HL-60 (cell line): ENCODE measurements at regions not wholly inside any gene's neighbourhood (a gene's known extent, or its start where the extent isn't known, plus 50 kb on each side); places are given as distances from the start of the nearest gene placed in this dataset.

Source experiments
- DNase-seq, 2 experiments: peaks; one replicate each; pipeline ENCODE4 v3.0.0-alpha.2; 2010 to 2020; ENCODE audit warnings: low read depth in 1 of 2, low spot score in 1 of 2
- H3K27ac ChIP-seq: fragments of 250-450 bp; sonication (Bioruptor Pico); replicated peaks from 2 replicates; pipeline ENCODE4 v1.5.1; 2020; ENCODE audit warnings: mild to moderate bottlenecking, moderate library complexity
- H3K27me3 ChIP-seq: fragments of 250-450 bp; sonication (Bioruptor Pico); 2 replicates; pipeline ENCODE4 v1.5.1; 2021; ENCODE audit warnings: mild to moderate bottlenecking, moderate library complexity; ENCODE audit not compliant: insufficient read depth, poor library complexity, severe bottlenecking
- H3K4me3 ChIP-seq: replicated peaks from 2 replicates; pipeline ENCODE4 v1.5.1; 2011; ENCODE audit warnings: mild to moderate bottlenecking, control low read depth, low read length; ENCODE audit not compliant: insufficient read depth
- CTCF ChIP-seq: IDR thresholded peaks from one replicate; pipeline ENCODE4 v1.5.1; 2011; ENCODE audit warnings: low read length, control low read depth, inconsistent platforms; ENCODE audit not compliant: insufficient read depth
- GABPA ChIP-seq: IDR thresholded peaks from 2 replicates; pipeline ENCODE4 v1.6.1; 2012; ENCODE audit warnings: low read depth
- POLR2AphosphoS5 ChIP-seq: IDR thresholded peaks from 2 replicates; pipeline ENCODE4 v1.6.1; 2012; ENCODE audit warnings: low read depth
- SPI1 ChIP-seq: IDR thresholded peaks from 2 replicates; pipeline ENCODE4 v1.6.1; 2012; ENCODE audit warnings: low read depth, mild to moderate bottlenecking, borderline replicate concordance
- TF ChIP-seq, protein P1 (sequence below): IDR thresholded peaks from 2 replicates; pipeline ENCODE4 v1.6.1; 2012; ENCODE audit warnings: low read depth; ENCODE audit not compliant: insufficient replicate concordance

DNA sequence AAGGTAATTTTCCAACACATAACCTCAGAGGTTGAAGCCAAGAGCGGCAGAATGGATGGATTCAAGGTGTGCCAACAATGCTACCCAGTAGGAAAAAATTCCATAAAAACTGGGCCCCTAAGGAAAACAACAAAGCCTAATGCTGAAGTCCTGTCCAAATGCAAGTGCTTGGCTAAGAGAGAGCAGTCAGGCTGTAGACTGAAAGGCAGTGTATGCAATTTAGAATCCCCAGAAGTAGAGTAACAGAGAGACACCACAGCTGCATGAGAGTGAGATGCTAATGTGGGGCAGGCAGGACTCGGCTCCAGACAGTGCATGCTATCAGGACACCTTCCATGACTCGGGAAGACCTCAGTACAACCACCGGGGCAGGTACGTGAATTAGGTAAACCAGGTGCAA lies 124.5 kb downstream of the ZFAND4 start:
- TF ChIP-seq, protein P1, sequence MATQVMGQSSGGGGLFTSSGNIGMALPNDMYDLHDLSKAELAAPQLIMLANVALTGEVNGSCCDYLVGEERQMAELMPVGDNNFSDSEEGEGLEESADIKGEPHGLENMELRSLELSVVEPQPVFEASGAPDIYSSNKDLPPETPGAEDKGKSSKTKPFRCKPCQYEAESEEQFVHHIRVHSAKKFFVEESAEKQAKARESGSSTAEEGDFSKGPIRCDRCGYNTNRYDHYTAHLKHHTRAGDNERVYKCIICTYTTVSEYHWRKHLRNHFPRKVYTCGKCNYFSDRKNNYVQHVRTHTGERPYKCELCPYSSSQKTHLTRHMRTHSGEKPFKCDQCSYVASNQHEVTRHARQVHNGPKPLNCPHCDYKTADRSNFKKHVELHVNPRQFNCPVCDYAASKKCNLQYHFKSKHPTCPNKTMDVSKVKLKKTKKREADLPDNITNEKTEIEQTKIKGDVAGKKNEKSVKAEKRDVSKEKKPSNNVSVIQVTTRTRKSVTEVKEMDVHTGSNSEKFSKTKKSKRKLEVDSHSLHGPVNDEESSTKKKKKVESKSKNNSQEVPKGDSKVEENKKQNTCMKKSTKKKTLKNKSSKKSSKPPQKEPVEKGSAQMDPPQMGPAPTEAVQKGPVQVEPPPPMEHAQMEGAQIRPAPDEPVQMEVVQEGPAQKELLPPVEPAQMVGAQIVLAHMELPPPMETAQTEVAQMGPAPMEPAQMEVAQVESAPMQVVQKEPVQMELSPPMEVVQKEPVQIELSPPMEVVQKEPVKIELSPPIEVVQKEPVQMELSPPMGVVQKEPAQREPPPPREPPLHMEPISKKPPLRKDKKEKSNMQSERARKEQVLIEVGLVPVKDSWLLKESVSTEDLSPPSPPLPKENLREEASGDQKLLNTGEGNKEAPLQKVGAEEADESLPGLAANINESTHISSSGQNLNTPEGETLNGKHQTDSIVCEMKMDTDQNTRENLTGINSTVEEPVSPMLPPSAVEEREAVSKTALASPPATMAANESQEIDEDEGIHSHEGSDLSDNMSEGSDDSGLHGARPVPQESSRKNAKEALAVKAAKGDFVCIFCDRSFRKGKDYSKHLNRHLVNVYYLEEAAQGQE, result no peak
- TF ChIP-seq GABPA (no peak), SPI1 (no peak), CTCF (no peak), POLR2AphosphoS5 (no peak)
- no peak for DNase-seq
- no peak overlapping the region for H3K4me3 ChIP-seq
- no peak overlapping the region for H3K27ac ChIP-seq
- no peaks in the 10 kb centered on the region for H3K27me3 ChIP-seq

- no peak for DNase-seq
- Histone ChIP-seq H3K27me3 (no peaks in the 10 kb centered on the region), H3K27ac (no peak overlapping the region), H3K4me3 (no peak overlapping the region)
- TF ChIP-seq, protein P1, result no peak
- TF ChIP-seq GABPA (no peak), POLR2AphosphoS5 (no peak), CTCF (no peak), SPI1 (no peak)
Measured at GRCh38 chr10:45547207-45547606, 125.4 kb downstream of the ZFAND4 start.

- Histone ChIP-seq H3K27me3 (no peaks in the 10 kb centered on the region), H3K27ac (no peak overlapping the region), H3K4me3 (no peak overlapping the region)
- TF ChIP-seq GABPA (no peak), SPI1 (no peak), POLR2AphosphoS5 (no peak), CTCF (no peak)
- TF ChIP-seq, protein P1, result no peak
- no peak for DNase-seq
Measured at GRCh38 chr10:45545150-45545549, 127.4 kb downstream of the ZFAND4 start.
